VCaP (cell line): ENCODE measurements at regions not wholly inside any gene's neighbourhood (a gene's known extent, or its start where the extent isn't known, plus 50 kb on each side); places are given as distances from the start of the nearest gene placed in this dataset.

Source experiments
- H3K27ac ChIP-seq: fragments of 450-650 bp; 2 replicates; pipeline ENCODE4 v1.5.1; 2017
- CTCF ChIP-seq: fragments of 450-650 bp; conservative IDR thresholded peaks from 2 replicates; pipeline ENCODE4 v1.5.1; 2017; ENCODE audit warnings: mild to moderate bottlenecking, moderate library complexity

DNA sequence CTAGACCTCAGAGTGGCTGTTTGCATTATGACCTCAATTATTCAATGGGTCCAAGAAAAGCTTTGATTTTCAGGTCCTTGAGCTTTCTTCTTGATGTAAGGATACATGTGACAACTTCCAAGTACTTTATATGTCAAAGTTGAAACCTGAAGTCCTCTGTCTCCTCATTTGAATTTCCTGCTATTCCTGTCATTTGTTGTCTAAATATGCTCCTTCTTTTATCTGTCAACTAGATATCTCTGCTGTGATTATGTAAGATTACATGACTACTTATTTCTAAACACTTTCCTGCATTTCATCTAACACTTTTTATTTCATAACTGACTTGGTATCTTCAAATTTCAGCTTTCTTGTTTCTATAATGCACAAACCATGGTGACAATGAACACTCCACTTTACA, 670.0 kb upstream of the FAM174A start:
- TF ChIP-seq CTCF: no peak

DNA sequence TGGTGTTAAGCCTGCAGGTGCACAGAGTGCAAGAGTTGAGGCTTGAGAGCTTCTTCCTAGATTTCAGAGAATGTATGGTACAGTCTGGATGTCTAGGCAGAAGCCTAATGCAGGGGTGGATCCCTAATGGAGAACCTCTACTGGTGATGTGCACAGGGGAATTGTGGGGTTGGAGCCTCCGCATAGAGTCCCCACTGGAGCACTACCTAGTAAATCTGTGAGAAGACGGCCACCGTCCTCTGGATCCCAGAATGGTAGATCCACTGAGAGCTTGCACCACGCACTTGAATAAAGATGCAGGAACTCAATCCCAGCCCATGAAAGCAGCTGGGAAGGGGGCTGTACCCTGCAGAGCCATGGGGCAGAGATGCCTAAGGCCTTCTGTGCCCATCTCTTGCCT, 699.4 kb upstream of the FAM174A start:
- H3K27ac ChIP-seq: no peak overlapping the region
- TF ChIP-seq CTCF: no peak

More for the DNA sequence above, 670.0 kb upstream of the FAM174A start:
- H3K27ac ChIP-seq: no peak overlapping the region

GRCh38 chr5:99827136-99827535, 708.0 kb upstream of the FAM174A start:
- H3K27ac ChIP-seq: no peak overlapping the region

GRCh38 chr5:99817796-99818195, 717.4 kb upstream of the FAM174A start:
- no peak for TF ChIP-seq CTCF
- H3K27ac ChIP-seq: no peak overlapping the region

More at GRCh38 chr5:99827136-99827535, 708.0 kb upstream of the FAM174A start:
- no peak for TF ChIP-seq CTCF

DNA sequence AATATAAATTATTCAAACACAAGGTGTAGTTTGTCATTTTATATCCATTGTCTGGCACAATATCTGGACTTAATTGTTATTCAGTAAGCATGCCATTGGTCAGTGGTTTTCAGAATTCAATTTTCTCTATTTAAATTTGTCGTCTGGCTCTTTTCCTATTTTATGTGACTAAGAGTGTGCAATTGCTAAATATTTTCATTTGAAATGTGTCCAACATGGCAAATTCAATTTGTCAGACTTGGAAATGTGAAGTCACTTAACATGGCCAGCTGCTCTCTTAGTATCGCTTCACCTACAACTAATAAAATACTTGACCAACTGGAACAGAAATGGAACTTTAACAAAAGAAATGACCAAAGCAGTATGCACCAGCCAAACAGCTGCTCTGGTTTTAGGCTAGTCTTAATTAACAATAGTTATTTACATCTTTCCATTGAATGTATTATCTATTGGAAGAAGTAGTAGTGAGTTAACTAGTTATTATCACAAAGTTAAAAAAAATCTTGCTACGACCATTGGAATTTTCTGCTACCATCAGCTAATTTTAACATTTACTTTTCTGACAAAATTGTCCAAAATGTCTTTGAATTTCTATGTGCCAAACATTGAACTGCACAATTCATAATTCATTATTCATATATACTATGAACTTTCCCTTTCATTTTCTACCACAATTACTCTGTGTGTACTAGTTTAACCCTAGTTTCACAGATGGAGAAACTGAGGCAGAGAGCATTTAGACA, 720.7 kb upstream of the FAM174A start:
- TF ChIP-seq CTCF: no peak
- H3K27ac ChIP-seq: no peak overlapping the region

GRCh38 chr5:99808657-99809230, 726.4 kb upstream of the FAM174A start:
- no peak overlapping the region for H3K27ac ChIP-seq
- no peak for TF ChIP-seq CTCF

DNA sequence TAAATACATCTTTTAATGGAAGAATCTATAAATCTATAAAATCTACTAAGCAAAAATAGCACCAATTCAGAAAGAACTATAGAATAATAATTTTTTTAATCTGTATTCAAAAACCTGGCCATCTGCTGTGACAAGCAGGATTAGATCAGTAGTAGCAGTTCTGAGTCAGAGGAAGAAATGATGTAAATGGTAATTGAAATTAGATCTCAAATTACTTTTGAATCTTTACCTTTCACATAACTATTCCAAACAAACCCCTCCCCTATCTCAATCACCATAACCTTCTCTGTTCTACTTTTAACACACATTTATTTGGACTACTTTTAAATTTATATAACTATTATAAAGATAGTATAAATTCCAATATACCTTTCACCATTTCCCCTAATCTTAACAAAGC, 727.8 kb upstream of the FAM174A start:
- H3K27ac ChIP-seq: no peak overlapping the region
- TF ChIP-seq CTCF: no peak
